SK-N-MC (cell line): ENCODE measurements at regions not wholly inside any gene's neighbourhood (a gene's known extent, or its start where the extent isn't known, plus 50 kb on each side); places are given as distances from the start of the nearest gene placed in this dataset.

ENCODE experiments used
- DNase-seq: peaks from one replicate; pipeline ENCODE4 v3.0.0-alpha.2; 2011; ENCODE audit warnings: low read depth, low spot score
- H3K27ac ChIP-seq: fragments of 200-600 bp; sonication (generic); 2 replicates; pipeline ENCODE4 v1.5.1; 2016; ENCODE audit warnings: mixed run types
- H3K36me3 ChIP-seq: fragments of 200-600 bp; sonication (generic); 2 replicates; pipeline ENCODE4 v1.6.1; 2017; ENCODE audit warnings: antibody characterized with exemption, low read length, mixed read lengths; ENCODE audit not compliant: insufficient read depth
- H3K4me3 ChIP-seq: fragments of 200-600 bp; sonication (generic); 2 replicates; pipeline ENCODE4 v1.5.1; 2016
- H3K9ac ChIP-seq: fragments of 200-600 bp; sonication (generic); 2 replicates; pipeline ENCODE4 v1.8.0; 2017; ENCODE audit warnings: mixed run types, mixed read lengths; ENCODE audit not compliant: insufficient read length
- H3K9me3 ChIP-seq: fragments of 200-600 bp; sonication (generic); 2 replicates; pipeline ENCODE4 v1.6.1; 2017; ENCODE audit warnings: low read depth, mild to moderate bottlenecking, antibody characterized with exemption, low read length, moderate library complexity, mixed read lengths
- EZH2 ChIP-seq: fragments of 200-600 bp; sonication (generic); IDR thresholded peaks from one replicate; pipeline ENCODE4 v1.6.1; 2017; ENCODE audit warnings: antibody characterized with exemption
- FOXP2 ChIP-seq: optimal IDR thresholded peaks from 2 replicates; pipeline ENCODE3; 2011; ENCODE audit warnings: mild to moderate bottlenecking, moderate library complexity; ENCODE audit not compliant: insufficient read depth; ENCODE audit errors: extremely low read length, control extremely low read depth
- POLR2AphosphoS5 ChIP-seq: IDR thresholded peaks from 2 replicates; pipeline ENCODE4 v1.6.1; 2012; ENCODE audit warnings: mild to moderate bottlenecking, low read depth, low read length, borderline replicate concordance

DNA sequence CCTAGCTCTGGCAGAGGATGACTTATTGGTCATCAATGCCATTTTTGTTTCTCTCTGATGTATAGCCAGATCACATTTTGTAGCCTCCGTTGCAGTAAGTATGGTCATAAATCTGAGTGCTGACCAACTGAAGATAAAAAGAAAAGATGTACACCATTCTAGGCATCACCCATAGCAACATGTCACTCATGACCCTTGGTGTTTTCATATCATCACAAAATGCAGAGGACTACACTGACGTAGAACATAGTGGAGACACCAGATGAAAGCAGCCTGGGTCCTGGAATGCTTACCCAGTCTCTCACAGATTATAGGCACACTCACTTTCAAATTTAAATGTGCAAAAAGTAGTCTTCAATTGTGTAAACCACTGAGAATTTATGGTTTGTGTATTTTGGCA, 172.8 kb downstream of the PDHA2 start:
- Histone ChIP-seq H3K9ac (no peak overlapping the region), H3K36me3 (no peaks in the 10 kb centered on the region), H3K27ac (no peak overlapping the region), H3K4me3 (no peak overlapping the region), H3K9me3 (no peaks in the 10 kb centered on the region)
- no peak for DNase-seq
- no peak for TF ChIP-seq FOXP2
- no peak for TF ChIP-seq EZH2
- no peak for TF ChIP-seq POLR2AphosphoS5

DNA sequence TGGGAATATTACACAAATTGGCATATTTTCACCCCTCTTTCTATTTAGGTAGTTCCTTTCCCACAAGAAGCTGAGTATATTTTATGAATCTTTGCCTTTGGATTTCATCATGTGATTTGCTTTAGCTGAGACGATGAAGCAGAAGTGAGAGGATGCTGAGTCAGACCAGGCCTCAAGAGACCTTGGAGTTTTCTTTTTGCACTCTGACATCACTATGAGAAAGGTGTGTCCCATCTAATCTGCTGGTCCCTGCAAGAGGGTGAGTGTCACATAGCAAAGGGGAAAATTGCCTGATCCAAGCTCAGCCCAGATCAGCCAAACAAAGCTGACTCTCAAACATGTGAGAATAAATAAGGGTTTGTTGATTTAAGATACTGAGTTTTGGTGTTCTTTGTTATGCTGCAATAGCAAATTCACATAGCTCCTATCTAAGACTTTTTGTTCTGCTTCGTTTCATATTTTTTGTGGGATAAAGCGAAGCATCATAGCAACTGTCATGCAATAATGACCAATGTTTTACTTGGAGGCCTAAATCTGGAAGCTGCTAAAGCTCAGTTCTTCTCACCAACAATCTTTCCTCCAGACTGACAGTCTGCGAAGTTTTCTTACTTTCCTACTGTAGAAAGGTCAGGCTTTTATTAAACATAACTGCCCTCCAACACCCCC, 176.9 kb downstream of the PDHA2 start:
- DNase-seq: no peak
- Histone ChIP-seq H3K4me3 (no peak overlapping the region), H3K36me3 (no peaks in the 10 kb centered on the region), H3K27ac (no peak overlapping the region), H3K9me3 (no peaks in the 10 kb centered on the region), H3K9ac (no peak overlapping the region)
- TF ChIP-seq EZH2: no peak
- no peak for TF ChIP-seq POLR2AphosphoS5
- TF ChIP-seq FOXP2: no peak

DNA sequence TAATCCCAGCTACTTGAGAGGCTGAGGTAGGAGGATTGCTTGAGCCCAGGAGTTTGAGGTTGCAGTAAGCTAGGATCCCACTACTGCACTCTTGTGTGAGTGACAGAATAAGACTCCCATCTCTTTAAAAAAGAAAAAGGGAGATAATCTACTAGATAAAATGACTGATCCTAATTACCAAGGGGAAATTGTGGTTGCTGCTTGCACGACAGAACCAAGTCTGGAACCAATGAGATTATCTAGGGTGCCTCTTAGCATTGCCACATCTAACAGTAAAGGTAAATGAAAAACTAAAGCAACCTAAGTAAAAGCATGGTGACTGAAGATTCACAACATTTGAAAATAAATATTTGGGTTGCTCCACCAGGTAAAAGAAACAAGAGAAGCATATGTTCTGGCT, 185.1 kb downstream of the PDHA2 start:
- no peak overlapping the region for H3K9ac ChIP-seq
- H3K9me3 ChIP-seq: no peaks in the 10 kb centered on the region
- H3K36me3 ChIP-seq: no peaks in the 10 kb centered on the region
- H3K27ac ChIP-seq: no peak overlapping the region
- no peak for TF ChIP-seq EZH2
- no peak for DNase-seq
- no peak overlapping the region for H3K4me3 ChIP-seq

DNA sequence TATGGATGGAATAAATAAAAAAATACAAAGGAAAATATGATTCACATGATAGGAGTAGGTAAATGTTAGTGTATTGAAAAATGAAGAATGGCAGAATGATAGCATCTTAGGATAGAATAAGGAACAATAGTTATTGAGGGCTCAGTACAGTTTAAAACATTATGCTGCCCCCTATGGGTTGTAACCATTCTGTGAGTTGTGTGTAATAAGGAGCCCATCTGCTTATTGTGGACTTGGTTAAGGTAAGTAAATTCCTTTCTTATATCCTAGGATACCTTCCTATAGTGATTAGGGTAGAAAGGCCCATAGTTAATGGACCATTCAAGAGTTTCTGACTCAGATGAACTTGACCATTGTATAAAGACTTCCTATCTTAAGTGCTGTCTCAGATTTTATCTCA, 195.8 kb downstream of the PDHA2 start:
- Histone ChIP-seq H3K4me3 (no peak overlapping the region), H3K27ac (no peak overlapping the region), H3K9me3 (no peaks in the 10 kb centered on the region), H3K36me3 (no peaks in the 10 kb centered on the region), H3K9ac (no peak overlapping the region)
- peak; percentile 22 for DNase-seq
- TF ChIP-seq FOXP2 (no peak), EZH2 (no peak), POLR2AphosphoS5 (no peak)

DNA sequence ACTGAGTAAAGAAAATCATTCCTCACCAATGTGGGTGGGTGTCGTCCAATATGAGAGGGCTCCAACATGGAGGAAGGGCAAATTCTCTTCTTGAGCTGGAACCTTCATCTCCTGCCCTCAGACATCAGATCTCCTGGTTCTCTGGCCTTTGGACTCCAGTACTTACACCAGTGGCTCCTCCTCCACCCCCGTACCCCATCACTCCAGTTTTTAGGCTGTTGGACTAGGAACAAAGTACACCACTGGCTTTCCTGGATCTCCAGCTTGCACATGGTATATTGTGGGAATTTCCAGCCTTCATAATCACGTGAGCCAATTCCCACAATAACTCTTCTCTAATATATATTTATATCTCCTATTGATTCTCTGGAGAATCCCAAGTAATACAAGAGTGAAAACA, 196.9 kb downstream of the PDHA2 start:
- no peak overlapping the region for H3K27ac ChIP-seq
- no peaks in the 10 kb centered on the region for H3K36me3 ChIP-seq
- H3K4me3 ChIP-seq: no peak overlapping the region
- H3K9ac ChIP-seq: no peak overlapping the region
- no peak for DNase-seq
- no peaks in the 10 kb centered on the region for H3K9me3 ChIP-seq
- TF ChIP-seq FOXP2 (no peak), POLR2AphosphoS5 (no peak), EZH2 (no peak)

DNA sequence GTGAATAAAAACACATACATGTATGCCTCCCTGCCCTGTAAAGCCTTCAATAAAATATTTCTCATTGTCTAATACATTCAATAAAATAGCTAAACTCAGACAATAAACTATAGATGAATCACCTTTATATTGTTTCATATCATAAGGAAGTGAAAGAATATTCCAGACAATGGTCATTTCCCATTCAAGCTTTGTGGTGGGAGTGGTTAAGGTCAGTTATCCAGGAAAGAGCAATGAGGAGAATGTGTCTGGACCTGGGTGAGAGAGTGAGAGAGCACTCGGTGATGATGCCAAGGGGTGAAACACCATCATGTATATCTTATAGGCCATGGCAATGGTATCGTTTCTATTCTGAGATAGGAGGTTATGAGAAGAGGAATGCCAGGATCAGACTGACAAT, 197.8 kb downstream of the PDHA2 start:
- DNase-seq: no peak
- Histone ChIP-seq H3K27ac (no peak overlapping the region), H3K9me3 (no peaks in the 10 kb centered on the region), H3K4me3 (no peak overlapping the region), H3K36me3 (no peaks in the 10 kb centered on the region), H3K9ac (no peak overlapping the region)
- TF ChIP-seq POLR2AphosphoS5: no peak
- TF ChIP-seq FOXP2: no peak
- no peak for TF ChIP-seq EZH2

DNA sequence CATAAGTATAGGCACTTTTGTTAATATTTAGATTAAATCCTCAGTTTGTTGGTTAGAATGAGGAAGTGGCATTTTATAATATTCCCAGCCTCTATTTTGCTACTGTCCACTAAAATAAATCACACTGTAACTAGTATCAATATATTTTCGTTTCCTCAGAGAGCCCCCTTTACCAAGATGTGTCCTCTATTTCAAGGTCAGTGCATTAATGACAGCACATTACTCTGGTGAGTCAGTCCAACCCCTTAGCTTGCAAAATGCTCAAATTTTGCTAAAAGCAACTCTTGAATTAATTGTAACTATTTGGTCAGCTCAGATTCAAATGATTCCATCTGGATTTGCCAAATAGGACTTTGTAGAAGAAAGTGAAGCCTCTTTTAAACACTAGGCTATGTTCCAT, 199.3 kb downstream of the PDHA2 start:
- Histone ChIP-seq H3K9me3 (no peaks in the 10 kb centered on the region), H3K4me3 (no peak overlapping the region), H3K27ac (no peak overlapping the region), H3K9ac (no peak overlapping the region), H3K36me3 (no peaks in the 10 kb centered on the region)
- no peak for DNase-seq
- no peak for TF ChIP-seq EZH2
- TF ChIP-seq POLR2AphosphoS5: no peak

DNA sequence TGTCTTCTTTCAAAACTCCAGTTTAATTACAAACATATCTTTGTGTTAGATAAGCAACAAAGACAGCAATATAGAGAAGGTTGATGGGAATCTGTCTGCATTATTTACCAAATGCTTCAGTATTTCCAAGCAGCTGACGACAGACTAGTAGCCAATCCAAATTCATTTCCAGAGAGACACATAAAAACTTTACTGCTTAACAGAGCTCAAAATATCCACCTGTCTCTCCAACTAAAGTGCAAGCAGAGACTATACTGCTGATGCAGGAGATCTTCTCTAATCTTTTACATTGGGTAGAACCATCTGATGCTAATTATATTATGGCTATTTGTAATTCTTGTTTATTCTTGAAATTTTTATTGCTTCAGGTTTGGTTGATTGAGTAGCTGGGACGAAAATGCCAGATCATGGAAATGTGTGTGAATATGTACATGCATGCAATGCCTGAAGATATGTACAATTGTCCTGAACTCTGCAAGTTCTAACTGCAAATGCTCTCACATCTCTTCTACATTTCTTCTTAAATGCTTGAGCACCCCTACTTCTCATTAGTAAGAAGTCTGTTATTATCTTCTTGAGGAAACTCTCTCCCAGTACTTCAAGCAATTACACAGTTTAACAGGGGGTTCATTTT, 200.0 kb downstream of the PDHA2 start:
- DNase-seq: no peak
- no peak overlapping the region for H3K4me3 ChIP-seq
- no peak overlapping the region for H3K27ac ChIP-seq
- H3K9me3 ChIP-seq: no peaks in the 10 kb centered on the region
- TF ChIP-seq EZH2: no peak
- no peak for TF ChIP-seq POLR2AphosphoS5
- TF ChIP-seq FOXP2: no peak
- no peaks in the 10 kb centered on the region for H3K36me3 ChIP-seq
- H3K9ac ChIP-seq: no peak overlapping the region

DNA sequence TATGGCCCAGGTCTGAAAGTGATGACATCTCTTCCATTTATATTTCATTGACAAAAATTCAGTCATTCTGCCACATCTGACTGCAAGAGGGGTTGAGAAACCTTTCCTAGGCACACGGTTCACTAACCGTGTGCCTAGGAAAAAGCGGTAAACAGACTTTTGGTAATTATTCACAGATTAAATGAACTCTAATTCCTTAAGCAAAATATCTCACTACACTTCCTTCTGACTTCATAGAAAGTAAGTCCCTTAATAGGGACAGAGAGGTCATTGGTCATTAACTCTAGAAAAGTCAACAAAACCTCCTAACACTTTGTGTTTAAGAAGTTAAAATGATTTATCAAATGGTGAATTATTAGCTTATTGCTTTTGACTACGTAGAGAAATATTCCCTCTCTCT, 205.1 kb downstream of the PDHA2 start:
- no peak overlapping the region for H3K27ac ChIP-seq
- DNase-seq: no peak
- no peak overlapping the region for H3K4me3 ChIP-seq
- H3K9me3 ChIP-seq: no peaks in the 10 kb centered on the region
- H3K36me3 ChIP-seq: no peaks in the 10 kb centered on the region
- TF ChIP-seq EZH2: no peak
- no peak for TF ChIP-seq FOXP2
- H3K9ac ChIP-seq: no peak overlapping the region
